ENCODE measurements at regions not wholly inside any gene's neighbourhood (a gene's known extent, or its start where the extent isn't known, plus 50 kb on each side); places are given as distances from the start of the nearest gene placed in this dataset.
"Not testable (repeated sequence)": the region's sequence is repeated elsewhere in the genome, so short reads cannot be mapped to it uniquely, and the experiment has no call there.

DNA sequence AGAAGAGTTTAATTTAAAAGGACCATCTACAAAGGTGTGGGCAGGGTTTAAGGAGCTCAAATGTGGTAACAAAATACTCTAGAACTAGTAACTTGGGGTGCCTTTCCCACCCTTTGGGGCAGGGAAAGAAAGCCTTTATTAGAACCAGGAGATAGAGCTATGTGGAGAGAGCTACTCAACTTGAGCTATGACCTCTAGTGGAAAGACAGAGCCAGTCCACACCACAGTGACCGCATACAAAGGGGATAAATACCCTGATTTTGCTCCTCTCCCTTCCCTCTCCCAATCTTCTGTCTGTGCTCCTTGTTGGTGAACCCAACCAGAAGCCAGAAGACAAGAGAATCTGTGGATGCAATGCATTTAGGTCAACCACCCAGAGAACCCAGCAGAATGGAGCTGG is 54.4 kb upstream of the JAK1 start:
- H3K4me1 ChIP-seq (ENCODE audit: insufficient read depth, low read length) = no peaks in the 10 kb centered on the region

DNA sequence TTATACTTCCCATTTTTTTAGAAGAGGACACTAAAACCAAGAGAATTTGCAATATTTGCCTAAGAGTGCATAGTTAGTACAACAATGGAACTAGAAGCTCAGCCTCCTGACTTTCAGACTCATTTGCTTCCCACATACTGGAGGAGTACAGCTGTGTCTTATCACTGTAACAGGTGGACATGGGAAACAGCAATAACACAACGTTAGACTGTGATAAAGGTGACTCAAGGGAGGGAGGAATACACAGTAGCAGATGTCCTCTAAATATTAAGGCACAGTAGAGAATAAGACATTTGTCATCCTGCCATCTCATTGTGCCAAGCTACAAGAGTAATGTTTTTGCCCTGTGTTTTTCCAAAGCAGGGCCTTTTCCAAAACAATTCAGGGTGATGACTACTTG is 55.4 kb upstream of the JAK1 start:
- Histone ChIP-seq H3K4me1 (ENCODE audit: insufficient read depth, low read length) (no peaks in the 10 kb centered on the region), H3K27me3 (ENCODE audit: insufficient read depth, low read length) (no peaks in the 10 kb centered on the region), H3K9me3 (ENCODE audit: low read depth, low read length) (no peaks in the 10 kb centered on the region), H3K4me3 (ENCODE audit: low read length) (no peak overlapping the region)

More for the DNA sequence above, 54.4 kb upstream of the JAK1 start:
- no peaks in the 10 kb centered on the region for H3K9me3 ChIP-seq (ENCODE audit: low read depth, low read length)
- H3K27me3 ChIP-seq (ENCODE audit: insufficient read depth, low read length) = no peaks in the 10 kb centered on the region
- no peak overlapping the region for H3K4me3 ChIP-seq (ENCODE audit: low read length)

DNA sequence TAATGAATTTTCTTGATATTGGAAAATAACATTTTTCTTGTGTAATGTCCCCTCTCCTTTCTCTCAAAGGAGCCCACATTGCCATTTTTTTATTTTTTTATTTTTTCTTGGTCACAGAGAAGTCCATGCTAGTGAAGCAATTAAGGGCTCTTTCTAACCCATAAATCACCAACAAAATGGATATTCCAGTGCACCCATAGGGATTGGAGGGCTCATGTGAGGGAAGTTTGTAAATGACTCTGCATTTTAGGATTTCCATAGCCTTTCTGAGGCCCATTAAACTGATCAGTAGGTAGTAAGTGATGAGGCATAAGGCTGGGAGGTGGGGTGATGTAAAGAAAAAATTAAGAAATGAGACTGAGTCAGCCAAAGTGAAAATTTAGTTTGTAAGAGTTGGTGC is 55.9 kb upstream of the JAK1 start:
- no peak overlapping the region for H3K4me3 ChIP-seq (ENCODE audit: low read length)
- no peaks in the 10 kb centered on the region for H3K27me3 ChIP-seq (ENCODE audit: insufficient read depth, low read length)

DNA sequence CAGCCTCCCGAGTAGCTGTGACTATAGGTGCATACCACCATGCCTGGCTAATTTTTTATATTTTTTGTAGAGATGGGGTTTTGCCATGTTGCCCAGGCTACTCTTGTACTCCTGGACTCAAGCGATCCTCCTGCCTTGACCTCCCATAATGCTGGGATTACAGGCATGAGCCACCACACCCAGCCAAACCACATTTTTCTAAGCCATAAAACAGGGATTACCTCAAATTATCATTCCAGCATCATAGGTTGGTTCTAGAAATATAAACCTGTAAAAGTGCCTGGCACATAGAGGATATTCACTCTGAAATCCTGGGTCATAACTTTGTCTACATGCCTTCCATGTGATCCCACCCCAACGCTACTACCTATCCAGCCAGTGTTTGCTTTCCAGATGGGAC is 59.4 kb upstream of the JAK1 start:
- Histone ChIP-seq H3K27me3 (ENCODE audit: insufficient read depth, low read length) (no peaks in the 10 kb centered on the region), H3K9me3 (ENCODE audit: low read depth, low read length) (no peaks in the 10 kb centered on the region), H3K4me1 (ENCODE audit: insufficient read depth, low read length) (no peaks in the 10 kb centered on the region), H3K4me3 (ENCODE audit: low read length) (no peak overlapping the region)

More for the DNA sequence above, 55.9 kb upstream of the JAK1 start:
- Histone ChIP-seq H3K4me1 (ENCODE audit: insufficient read depth, low read length) (no peaks in the 10 kb centered on the region), H3K9me3 (ENCODE audit: low read depth, low read length) (no peaks in the 10 kb centered on the region)

DNA sequence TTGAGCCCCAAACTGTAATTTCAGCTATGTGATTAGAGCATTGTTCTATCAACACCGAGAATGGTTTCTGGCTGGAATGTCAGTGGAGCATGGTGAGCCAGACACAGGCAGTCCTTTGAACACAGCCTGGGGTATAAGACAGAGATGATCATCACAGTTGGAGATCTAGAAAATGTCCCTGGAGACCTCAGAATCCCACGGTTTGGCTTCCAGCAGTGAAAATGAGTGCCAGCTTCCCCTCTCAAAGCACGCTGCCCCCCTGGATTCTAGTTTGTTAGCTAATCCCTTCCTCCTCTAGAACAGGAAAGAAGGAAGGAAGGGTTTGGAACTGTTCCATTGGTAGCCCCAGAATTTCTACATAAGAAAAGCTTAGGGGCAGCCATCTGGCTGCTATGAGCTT is 59.9 kb upstream of the JAK1 start:
- no peaks in the 10 kb centered on the region for H3K9me3 ChIP-seq (ENCODE audit: low read depth, low read length)
- no peaks in the 10 kb centered on the region for H3K27me3 ChIP-seq (ENCODE audit: insufficient read depth, low read length)
- no peak overlapping the region for H3K4me3 ChIP-seq (ENCODE audit: low read length)
- H3K4me1 ChIP-seq (ENCODE audit: insufficient read depth, low read length) = no peaks in the 10 kb centered on the region

DNA sequence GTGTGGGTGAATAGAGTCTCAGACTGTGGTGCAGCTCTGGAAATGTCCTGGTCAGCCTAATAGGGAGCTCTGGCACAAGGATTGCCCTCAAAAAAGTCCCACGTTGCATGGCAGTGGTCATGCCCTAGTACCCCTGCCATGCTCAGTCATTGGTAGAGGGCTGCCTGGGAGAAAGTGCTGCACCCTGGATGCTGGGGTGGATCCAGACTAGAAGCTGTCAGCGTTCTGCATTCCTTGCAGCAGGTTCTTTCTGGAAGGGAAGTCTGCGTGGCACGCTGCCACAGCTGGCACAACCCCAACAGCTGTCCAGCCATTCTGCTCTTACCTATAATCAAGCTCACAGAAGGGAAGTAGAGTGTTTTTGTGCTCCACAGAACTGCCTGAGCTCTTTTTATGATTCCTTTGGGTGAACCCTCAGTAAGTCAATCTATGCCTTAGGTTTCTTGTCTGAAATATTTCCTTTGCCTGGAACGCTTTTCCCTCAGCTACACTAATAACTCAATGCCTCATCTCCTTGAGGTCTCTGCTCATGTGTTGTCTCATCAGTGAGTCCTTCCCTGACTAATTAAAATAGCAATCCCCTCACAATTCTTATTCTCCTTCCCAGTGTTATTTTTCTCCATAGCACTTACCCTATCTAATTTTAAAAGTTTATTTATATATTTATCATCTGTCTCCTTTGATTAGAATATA is 61.5 kb upstream of the JAK1 start:
- H3K27me3 ChIP-seq (ENCODE audit: insufficient read depth, low read length) = no peaks in the 10 kb centered on the region
- no peaks in the 10 kb centered on the region for H3K4me1 ChIP-seq (ENCODE audit: insufficient read depth, low read length)
- no peaks in the 10 kb centered on the region for H3K9me3 ChIP-seq (ENCODE audit: low read depth, low read length)
- no peak overlapping the region for H3K4me3 ChIP-seq (ENCODE audit: low read length)

DNA sequence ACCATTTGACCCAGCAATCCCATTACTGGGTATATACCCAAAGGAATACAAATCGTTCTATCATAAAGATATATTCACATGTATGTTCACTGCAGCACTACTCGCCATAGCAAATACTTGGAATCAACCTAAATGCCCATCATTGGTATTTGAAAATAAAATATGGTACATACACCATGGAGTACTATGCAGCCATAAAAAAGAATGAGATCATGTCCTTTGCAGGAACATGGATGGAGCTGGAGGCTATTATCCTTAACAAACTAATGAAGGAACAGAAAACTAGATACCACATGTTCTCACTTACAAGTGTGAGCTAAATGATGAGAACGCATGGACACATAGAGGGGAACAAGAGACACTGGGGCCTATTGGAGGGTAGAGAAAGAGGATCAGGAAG is 63.1 kb upstream of the JAK1 start:
- not testable (repeated sequence) for H3K4me1 ChIP-seq (ENCODE audit: insufficient read depth, low read length); H3K9me3 ChIP-seq (ENCODE audit: low read depth, low read length); H3K27me3 ChIP-seq (ENCODE audit: insufficient read depth, low read length); H3K4me3 ChIP-seq (ENCODE audit: low read length)

DNA sequence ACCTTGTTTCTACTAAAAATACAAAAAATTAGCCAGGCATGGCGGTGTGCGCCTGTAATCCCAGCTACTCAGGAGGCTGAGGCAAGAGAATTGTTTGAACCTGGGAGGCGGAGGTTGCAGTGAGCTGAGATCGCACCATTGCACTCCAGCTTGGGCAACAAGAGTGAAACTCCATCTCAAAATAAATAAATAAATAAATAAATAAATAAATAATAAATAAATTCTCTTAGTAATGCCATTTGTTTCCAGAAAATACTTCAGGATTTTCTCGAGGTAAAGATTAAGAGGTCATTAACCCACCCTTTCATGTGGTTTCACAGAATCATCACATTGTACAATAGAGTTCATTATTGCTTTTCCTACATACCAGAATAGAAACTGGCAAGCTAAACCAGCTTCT is 68.5 kb upstream of the JAK1 start:
- H3K9me3 ChIP-seq (ENCODE audit: low read depth, low read length); H3K27me3 ChIP-seq (ENCODE audit: insufficient read depth, low read length); H3K4me1 ChIP-seq (ENCODE audit: insufficient read depth, low read length); H3K4me3 ChIP-seq (ENCODE audit: low read length): not testable (repeated sequence)

DNA sequence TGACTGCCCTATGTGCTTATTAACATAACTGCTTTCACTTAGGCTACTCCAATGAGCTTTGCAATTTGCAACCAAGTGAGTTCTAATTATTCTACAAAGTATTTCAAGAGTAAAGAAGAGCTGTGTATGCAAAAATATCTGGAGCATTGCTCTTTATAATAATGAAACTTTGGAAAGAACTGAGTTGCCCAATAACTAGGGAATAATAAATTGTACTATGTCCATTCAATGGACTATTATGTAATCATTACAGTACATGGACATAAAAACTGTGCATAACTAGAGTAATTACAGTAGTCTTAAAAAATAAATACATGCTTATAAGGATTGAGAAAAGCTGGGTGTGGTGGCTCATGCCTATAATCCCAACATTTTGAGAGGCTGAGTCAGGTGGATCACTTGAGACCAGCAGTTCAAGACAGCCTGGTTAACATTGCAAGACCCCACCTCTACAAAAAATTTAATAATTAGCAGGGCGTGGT is 70.3 kb upstream of the JAK1 start:
- Histone ChIP-seq H3K9me3 (ENCODE audit: low read depth, low read length) (no peaks in the 10 kb centered on the region), H3K27me3 (ENCODE audit: insufficient read depth, low read length) (no peaks in the 10 kb centered on the region), H3K4me3 (ENCODE audit: low read length) (no peak overlapping the region), H3K4me1 (ENCODE audit: insufficient read depth, low read length) (peaks cover 13% of the 10 kb centered on the region)

DNA sequence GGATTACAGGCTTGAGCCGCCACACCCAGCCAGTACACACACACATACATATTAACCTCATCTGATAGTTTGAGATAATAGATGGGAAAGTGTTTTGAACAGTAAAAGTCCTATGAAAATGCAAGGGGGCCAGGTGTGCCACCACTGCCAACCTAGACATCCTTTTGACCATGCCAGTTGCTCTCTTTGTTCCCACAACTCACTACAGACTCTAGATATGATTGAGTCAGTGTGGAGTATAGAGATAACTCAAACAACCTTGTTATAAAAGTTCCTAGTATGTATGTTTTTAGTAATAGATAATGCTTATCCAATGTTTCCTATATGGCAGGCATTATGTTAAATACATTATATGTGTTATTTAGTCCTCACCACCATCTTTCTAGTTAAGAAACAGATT is 72.7 kb upstream of the JAK1 start:
- Histone ChIP-seq H3K27me3 (ENCODE audit: insufficient read depth, low read length) (no peaks in the 10 kb centered on the region), H3K4me1 (ENCODE audit: insufficient read depth, low read length) (peaks cover 15% of the 10 kb centered on the region), H3K9me3 (ENCODE audit: low read depth, low read length) (no peaks in the 10 kb centered on the region), H3K4me3 (ENCODE audit: low read length) (no peak overlapping the region)

DNA sequence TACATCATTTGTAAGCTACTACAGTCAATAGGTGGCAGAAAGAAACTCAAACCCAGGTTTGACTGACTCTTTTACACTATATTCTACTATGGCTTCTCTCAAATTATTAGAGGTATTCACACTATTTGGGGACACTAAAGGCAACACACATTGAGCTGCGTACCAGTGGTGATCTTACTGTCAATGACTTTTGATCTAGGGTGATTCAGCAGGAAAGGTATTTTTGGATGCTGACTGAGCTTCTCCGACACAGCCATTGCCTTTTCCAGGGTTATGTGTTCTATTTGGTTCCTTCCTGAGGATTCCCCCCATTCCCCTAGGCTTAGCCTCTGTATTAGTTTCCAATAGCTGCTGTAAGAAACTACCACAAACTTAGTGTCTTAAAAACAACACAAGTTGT is 73.2 kb upstream of the JAK1 start:
- no peaks in the 10 kb centered on the region for H3K9me3 ChIP-seq (ENCODE audit: low read depth, low read length)
- no peaks in the 10 kb centered on the region for H3K27me3 ChIP-seq (ENCODE audit: insufficient read depth, low read length)
- peaks cover 15% of the 10 kb centered on the region for H3K4me1 ChIP-seq (ENCODE audit: insufficient read depth, low read length)

DNA sequence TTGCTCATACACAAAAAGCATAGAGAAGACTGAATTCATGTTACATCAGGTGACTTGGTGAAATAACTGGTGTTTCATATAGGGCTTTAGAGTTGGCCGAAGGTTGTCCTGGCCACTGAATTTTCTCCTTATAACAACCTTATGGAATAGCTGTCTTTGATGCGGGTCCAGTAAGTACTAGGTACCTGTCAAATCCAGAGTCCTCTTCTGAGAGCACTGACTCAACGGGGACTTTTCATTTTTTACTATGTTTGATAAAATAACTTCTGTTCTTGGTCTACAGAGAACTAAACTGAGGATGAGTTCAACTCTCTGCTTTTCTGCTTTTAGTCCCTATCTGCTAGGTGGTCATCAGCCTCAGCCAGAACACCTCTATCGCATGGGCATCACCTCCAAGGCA is 76.1 kb upstream of the JAK1 start:
- H3K4me3 ChIP-seq (ENCODE audit: low read length) = no peak overlapping the region
- peaks cover 15% of the 10 kb centered on the region for H3K4me1 ChIP-seq (ENCODE audit: insufficient read depth, low read length)

More for the DNA sequence above, 73.2 kb upstream of the JAK1 start:
- no peak overlapping the region for H3K4me3 ChIP-seq (ENCODE audit: low read length)

DNA sequence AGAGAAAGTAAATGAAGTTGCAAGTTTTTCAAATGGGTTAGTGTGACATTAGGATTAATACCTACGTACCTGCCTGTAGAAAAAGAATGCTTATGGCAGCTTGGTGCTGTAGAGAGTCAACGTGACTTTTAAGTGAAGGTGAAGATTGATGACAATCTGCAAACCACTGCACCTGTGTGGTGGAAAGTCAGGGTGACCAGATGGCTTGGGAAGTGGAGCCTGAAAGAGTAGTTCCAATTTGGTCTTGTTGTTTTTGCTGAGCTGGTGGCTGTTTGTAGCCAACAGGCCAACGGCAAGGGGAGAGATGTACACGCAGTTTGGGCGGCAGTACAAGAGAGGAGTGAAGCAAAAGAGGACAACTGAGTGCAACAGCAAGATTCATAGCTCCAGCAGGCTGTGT is 78.1 kb upstream of the JAK1 start:
- H3K9me3 ChIP-seq (ENCODE audit: low read depth, low read length) = no peaks in the 10 kb centered on the region
- H3K4me3 ChIP-seq (ENCODE audit: low read length) = no peak overlapping the region
- H3K4me1 ChIP-seq (ENCODE audit: insufficient read depth, low read length) = peaks cover 19% of the 10 kb centered on the region

More for the DNA sequence above, 76.1 kb upstream of the JAK1 start:
- Histone ChIP-seq H3K9me3 (ENCODE audit: low read depth, low read length) (no peaks in the 10 kb centered on the region), H3K27me3 (ENCODE audit: insufficient read depth, low read length) (no peaks in the 10 kb centered on the region)

DNA sequence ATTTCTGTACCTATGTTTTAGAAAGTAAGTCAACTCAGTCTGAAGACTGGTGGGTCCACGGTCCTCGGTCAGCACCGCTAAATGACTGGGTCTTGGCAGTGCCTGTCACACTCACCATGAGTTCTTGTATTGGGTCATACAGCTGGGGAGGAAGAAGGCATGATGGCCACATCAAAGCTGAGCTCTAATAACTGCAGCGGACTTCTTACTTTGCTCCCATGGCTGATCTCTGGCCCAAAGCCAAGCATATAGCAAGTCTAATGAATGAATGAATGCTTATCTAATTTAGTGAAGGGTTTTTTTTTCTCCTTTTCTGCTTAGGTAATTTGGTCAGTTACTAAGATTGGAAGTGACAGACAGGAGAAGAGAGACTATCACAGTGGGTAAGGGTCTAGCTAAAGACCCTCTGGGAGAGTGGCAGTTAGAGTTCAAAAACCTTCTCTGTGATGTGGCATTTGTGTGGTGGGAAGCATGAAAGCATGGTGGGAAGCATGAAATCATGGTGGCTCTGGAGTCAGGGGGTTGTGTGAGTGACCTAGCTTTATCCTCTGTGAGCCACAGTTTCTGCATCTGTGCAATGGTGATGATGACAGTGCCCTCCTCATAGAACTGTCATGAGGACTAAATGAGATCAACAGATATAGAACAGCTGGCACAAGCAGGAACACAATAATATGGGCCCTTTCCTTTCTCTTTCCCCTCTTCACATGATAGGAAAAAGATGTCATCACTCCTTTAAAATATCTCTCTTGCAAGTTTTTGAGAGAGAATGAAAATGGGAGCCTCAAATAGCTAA is 78.9 kb upstream of the JAK1 start:
- Histone ChIP-seq H3K9me3 (ENCODE audit: low read depth, low read length) (no peaks in the 10 kb centered on the region), H3K4me3 (ENCODE audit: low read length) (no peak overlapping the region), H3K4me1 (ENCODE audit: insufficient read depth, low read length) (peaks cover 24% of the 10 kb centered on the region), H3K27me3 (ENCODE audit: insufficient read depth, low read length) (no peaks in the 10 kb centered on the region)

More for the DNA sequence above, 78.1 kb upstream of the JAK1 start:
- no peaks in the 10 kb centered on the region for H3K27me3 ChIP-seq (ENCODE audit: insufficient read depth, low read length)

DNA sequence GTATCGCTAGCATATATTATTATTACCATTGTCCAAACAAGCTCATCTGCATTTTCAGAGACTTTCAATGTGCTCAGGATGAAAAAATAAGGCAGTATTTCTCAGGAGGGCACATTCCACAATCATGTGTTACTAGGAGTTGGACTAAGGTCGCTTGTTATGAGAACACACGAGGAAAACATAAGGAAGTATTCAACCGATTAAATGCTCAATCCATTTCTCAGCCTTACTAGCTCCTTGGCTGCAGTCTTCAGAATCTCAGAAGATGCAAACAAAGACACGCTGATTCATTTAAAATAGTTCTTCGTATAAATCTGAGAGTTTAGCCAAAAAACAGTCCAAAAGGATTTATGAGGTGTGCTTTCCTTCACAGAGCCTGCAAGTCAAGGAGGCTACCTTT is 82.0 kb upstream of the JAK1 start:
- Histone ChIP-seq H3K27me3 (ENCODE audit: insufficient read depth, low read length) (no peaks in the 10 kb centered on the region), H3K4me3 (ENCODE audit: low read length) (no peak overlapping the region), H3K4me1 (ENCODE audit: insufficient read depth, low read length) (peaks cover 15% of the 10 kb centered on the region), H3K9me3 (ENCODE audit: low read depth, low read length) (no peaks in the 10 kb centered on the region)
